ENCODE measurements at regions not wholly inside any gene's neighbourhood (a gene's known extent, or its start where the extent isn't known, plus 50 kb on each side); places are given as distances from the start of the nearest gene placed in this dataset.
"Not testable (repeated sequence)": the region's sequence is repeated elsewhere in the genome, so short reads cannot be mapped to it uniquely, and the experiment has no call there.

DNA sequence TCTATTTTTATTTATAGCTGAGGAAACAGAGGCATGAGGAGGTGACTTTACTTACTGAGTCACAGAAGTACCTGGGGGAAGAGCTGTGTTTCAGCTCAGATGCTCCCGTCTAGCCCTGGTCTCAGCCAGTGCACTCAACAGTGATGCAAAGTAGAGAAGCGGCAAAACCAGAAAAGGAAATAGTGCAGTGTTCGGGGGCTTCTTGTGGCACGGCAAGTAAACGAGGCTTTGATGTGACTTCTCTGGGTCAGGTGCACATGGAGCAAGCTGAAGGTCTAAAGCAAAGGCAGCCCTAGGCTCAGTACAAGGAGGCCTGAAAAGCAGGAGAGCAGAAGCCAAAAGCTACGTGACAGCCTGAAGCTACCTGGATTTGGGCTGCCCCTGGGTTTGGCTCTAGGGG, 526.7 kb upstream of the ADAMTS16 start:
- no peak for DNase-seq

GRCh38 chr5:4614088-4614487, 526.0 kb upstream of the ADAMTS16 start:
- DNase-seq = no peak

- not testable (repeated sequence) for DNase-seq
These were observed 524.8 kb upstream of the ADAMTS16 start for GRCh38 chr5:4615369-4615768.

DNA sequence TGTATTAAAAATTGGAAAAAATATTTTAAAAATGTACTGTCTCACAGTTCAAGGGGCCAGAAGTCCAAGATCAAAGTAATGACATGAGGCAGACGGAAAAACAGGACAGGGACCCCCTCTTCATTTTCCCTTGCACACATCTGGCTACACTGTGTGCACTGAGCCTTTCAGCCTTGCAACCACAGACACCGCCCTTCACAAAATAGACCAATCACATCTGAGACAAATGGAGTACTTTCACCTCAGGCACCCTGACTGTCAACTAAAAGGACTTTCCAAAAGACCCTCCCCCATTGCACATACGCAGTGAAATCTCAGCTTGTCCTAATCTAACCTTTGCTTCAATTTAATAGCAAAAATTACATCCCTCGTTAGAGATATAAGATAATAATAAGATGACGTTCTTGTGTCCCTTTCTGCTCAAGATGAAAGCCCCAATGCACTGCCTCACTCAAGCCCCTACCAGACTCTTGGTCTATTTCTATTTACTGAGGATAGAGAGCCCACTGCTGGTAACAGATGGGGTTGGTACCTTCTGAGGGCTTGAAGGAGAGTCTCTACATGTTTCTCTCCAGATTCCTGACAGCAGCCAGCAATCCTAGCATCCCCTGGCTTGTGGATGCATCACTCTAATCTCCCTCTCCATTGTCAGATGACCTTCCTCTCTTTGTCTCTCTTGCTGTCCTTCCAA, 514.8 kb upstream of the ADAMTS16 start:
- no peak for DNase-seq

GRCh38 chr5:4627131-4627530, 513.0 kb upstream of the ADAMTS16 start:
- no peak for DNase-seq

- no peak for DNase-seq
These were observed 512.2 kb upstream of the ADAMTS16 start for GRCh38 chr5:4627929-4628328.

GRCh38 chr5:4628645-4629385, 511.3 kb upstream of the ADAMTS16 start:
- no peak for DNase-seq

DNA sequence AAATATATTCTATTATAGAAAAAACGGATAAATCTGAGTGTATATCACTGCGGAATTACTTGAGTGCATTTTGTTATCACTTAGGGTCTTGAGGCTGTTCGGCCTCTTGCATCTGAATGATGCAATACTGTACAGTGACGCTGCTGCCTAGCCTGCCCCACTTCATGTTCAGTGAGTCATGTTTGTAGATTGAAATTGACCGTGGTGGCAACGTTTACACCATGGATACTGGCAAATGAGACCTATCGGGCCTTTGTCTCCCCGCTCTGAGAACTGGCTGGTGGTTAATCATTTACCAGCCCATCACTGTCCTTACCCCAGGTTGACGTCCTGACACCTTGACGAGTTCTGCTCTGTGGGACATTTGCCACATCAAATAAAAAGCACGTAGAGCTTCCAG, 510.1 kb upstream of the ADAMTS16 start:
- DNase-seq = no peak

DNA sequence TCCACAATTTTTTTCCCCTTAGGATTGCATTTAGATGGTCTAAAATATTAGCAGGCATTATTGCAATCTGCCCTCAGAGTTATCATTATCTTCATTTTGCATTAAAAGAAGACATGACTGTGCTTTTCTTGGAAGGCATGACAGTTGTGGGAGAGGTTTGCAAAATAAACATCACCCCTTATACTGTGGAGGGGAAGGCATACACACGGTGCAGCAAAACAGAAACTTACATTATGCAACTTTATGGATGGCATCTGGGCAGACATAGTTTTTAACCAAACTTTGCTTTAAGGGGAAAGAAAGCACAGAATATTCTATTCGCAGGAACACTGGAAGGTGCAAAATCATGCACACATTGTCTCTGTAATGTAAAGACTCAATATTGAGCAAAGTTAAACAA, 505.8 kb upstream of the ADAMTS16 start:
- DNase-seq = no peak

- no peak for DNase-seq
These were observed 503.8 kb upstream of the ADAMTS16 start for GRCh38 chr5:4636378-4636777.

- no peak for DNase-seq
These were observed 500.2 kb upstream of the ADAMTS16 start for GRCh38 chr5:4639946-4640345.

GRCh38 chr5:4640795-4641194, 499.3 kb upstream of the ADAMTS16 start:
- DNase-seq = no peak

- no peak for DNase-seq
These were observed 497.6 kb upstream of the ADAMTS16 start for GRCh38 chr5:4642525-4642924.

- no peak for DNase-seq
These were observed 496.9 kb upstream of the ADAMTS16 start for GRCh38 chr5:4643190-4643589.

DNA sequence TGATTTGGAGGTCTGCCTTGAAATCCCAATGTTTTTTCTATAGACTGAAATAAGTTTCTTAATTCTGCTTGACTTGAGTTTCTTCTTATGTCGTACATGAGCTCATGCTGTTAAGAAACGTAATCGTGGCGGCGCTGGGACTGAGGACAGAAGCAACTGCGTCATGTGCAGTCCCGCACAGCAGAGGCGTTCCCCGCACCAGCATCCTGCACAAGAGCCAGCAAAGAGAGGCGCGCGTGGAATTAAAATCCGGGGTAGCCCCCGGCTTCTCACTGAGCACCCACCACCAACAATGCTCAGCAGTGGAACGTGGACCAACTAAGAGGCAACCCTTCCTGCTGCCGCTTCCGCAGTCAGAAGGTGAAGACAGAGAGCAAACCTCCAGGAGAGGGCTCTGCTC, 496.2 kb upstream of the ADAMTS16 start:
- DNase-seq = no peak

- no peak for DNase-seq
These were observed 493.3 kb upstream of the ADAMTS16 start for GRCh38 chr5:4646715-4647375.

DNA sequence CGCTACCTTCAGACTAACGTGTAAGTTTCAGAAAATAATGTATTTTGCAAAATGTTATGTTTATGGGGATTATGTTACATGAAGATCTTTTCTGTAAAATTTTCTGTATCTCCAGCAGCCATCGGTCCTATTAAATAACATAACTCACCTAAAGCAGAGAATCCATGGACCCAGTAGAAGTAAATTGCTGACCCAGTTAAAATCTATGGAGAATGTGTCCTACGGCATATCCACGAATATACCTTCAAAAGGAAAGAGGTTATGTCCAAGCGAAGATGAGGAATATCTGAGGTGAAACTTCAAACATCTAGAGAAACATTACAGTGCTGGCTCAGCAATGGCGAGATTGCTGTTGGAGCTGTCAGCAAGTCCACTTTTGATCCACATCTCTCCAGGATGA, 492.2 kb upstream of the ADAMTS16 start:
- no peak for DNase-seq

GRCh38 chr5:4651806-4652565, 488.1 kb upstream of the ADAMTS16 start:
- DNase-seq = no peak

DNA sequence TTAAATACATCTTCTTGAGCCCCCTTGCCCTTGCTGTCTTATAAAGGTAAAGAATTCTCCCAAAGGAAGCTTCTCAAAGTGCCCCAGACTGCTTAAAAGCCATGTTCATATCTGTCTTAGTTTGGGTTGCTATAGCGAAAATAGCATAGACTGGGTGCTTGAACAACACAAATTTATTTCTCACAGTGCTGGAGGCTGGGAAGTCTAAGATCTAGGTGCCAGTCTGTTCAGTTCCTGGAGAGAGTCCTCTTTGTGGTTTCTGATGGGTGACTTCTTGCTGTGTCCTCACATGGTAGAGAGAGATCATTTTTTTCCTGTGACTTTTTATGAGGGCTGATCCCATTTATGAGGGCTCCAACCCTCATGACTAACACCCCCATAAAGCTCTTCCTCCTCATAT, 486.7 kb upstream of the ADAMTS16 start:
- DNase-seq = no peak

DNA sequence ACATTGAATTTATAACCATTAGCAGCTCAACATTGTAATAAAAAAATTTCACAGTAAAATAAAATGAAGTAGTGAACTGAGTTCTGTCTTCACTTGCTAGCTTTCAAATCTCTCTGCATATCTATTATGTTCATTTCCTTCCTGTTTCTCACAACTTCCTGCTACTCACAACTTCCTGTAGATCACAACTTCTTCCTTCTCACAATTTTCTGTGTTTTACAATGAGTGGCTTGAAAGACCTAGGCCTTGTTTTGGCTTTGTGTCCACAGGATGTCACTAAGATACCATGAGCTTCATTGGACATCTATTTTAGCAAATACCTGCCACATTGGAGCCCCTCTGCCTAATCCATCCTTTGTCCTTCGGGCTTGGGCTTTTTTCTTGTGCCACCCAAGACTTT, 480.3 kb upstream of the ADAMTS16 start:
- no peak for DNase-seq

DNA sequence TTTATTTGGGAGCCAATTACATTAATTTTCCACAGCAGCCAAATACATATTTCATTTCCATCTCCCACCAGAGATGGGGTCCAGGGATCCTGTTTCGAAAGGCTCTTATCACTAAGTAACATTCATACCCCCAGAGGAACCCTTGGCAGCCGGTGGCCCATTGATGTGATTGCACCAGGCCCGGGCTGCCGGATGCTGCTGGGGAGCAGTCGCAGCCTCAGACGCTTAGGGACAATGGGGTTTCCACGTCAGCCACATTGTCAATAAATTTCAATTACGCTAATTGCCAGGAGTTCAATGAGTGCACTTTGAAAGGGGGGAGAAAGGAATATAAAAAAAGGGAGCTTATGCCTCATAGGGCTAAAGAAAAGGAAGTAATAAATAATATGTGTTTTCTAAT, 478.8 kb upstream of the ADAMTS16 start:
- DNase-seq = no peak

DNA sequence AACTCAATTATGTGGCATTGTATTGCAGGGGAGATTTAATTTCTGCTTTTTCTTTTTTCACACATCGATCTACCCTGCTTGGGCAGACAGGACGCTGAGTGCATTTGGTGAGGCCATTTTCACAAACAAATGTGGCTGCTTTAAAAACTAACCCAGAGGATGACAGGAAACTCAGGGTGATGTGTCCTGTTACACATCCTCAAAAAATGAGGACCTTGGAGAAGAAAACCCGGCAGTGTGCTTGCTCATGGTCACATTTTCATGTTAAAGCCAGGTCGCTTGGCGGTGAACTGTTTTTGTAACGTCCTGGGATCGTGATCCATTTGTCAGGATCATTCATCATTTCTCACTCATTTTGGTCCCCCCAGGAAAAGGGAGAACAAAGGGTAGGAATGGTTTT, 478.3 kb upstream of the ADAMTS16 start:
- no peak for DNase-seq

GRCh38 chr5:4662756-4663155, 477.4 kb upstream of the ADAMTS16 start:
- no peak for DNase-seq

Measured in right forelimb (tissue), 1 donor.